ENCODE measurements at regions not wholly inside any gene's neighbourhood (a gene's known extent, or its start where the extent isn't known, plus 50 kb on each side); places are given as distances from the start of the nearest gene placed in this dataset.

DNA sequence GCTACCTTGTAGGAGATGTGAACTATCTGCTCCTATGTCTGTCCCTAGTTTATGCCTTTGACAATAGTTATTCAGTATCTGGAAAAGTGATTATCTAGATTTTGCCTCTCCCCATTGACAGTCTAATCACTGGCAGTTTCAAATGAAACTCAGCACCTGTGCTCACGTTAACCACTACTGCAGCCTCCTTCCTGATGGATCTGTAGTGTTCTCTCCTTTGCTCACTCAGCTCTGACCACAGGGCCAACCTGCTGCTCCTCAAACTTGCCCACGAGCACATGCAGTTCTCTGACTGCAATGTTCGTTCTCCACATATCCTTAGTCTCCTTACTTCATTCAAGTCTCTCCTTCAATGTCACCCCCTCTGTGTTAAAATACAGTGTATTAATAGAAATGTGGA is 230.1 kb downstream of the NHLRC3 start:
- TF ChIP-seq, protein P1, sequence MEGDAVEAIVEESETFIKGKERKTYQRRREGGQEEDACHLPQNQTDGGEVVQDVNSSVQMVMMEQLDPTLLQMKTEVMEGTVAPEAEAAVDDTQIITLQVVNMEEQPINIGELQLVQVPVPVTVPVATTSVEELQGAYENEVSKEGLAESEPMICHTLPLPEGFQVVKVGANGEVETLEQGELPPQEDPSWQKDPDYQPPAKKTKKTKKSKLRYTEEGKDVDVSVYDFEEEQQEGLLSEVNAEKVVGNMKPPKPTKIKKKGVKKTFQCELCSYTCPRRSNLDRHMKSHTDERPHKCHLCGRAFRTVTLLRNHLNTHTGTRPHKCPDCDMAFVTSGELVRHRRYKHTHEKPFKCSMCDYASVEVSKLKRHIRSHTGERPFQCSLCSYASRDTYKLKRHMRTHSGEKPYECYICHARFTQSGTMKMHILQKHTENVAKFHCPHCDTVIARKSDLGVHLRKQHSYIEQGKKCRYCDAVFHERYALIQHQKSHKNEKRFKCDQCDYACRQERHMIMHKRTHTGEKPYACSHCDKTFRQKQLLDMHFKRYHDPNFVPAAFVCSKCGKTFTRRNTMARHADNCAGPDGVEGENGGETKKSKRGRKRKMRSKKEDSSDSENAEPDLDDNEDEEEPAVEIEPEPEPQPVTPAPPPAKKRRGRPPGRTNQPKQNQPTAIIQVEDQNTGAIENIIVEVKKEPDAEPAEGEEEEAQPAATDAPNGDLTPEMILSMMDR (IDR thresholded peaks at IDR 0.05): no peak
- TF ChIP-seq POLR2AphosphoS5 (IDR thresholded peaks at IDR 0.05): no peak

Data from sigmoid colon (tissue), 4 donors.